ENCODE measurements at regions not wholly inside any gene's neighbourhood (a gene's known extent, or its start where the extent isn't known, plus 50 kb on each side); places are given as distances from the start of the nearest gene placed in this dataset.

DNA sequence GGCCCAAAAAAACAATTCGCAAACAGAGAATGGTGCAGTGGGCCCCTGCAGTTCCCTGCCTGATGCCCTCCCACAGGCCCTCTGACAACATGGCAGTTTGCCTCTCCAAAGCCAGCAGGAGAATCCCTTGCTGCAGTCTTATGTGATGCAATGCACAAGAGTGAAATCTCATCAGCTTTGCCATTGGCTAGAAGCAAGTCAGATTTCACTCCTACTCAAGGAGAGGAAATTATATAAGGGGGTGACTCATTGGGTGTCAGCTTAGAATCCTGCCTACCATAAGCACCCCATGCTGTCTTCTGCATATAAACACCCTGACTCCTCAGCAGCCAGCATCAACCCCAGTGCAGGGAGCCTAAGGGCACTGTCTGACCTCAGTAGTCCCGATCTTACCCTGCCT, 157.3 kb upstream of the LDB2 start:
- TF ChIP-seq, protein P1, sequence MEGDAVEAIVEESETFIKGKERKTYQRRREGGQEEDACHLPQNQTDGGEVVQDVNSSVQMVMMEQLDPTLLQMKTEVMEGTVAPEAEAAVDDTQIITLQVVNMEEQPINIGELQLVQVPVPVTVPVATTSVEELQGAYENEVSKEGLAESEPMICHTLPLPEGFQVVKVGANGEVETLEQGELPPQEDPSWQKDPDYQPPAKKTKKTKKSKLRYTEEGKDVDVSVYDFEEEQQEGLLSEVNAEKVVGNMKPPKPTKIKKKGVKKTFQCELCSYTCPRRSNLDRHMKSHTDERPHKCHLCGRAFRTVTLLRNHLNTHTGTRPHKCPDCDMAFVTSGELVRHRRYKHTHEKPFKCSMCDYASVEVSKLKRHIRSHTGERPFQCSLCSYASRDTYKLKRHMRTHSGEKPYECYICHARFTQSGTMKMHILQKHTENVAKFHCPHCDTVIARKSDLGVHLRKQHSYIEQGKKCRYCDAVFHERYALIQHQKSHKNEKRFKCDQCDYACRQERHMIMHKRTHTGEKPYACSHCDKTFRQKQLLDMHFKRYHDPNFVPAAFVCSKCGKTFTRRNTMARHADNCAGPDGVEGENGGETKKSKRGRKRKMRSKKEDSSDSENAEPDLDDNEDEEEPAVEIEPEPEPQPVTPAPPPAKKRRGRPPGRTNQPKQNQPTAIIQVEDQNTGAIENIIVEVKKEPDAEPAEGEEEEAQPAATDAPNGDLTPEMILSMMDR (IDR thresholded peaks at IDR 0.05), result no peak
- no peak for TF ChIP-seq POLR2A (IDR thresholded peaks at IDR 0.05)

All from body of pancreas (tissue), 4 donors.